Neural crest cell (in vitro differentiated cells): ENCODE measurements at regions not wholly inside any gene's neighbourhood (a gene's known extent, or its start where the extent isn't known, plus 50 kb on each side); places are given as distances from the start of the nearest gene placed in this dataset.
"Not testable (repeated sequence)": the region's sequence is repeated elsewhere in the genome, so short reads cannot be mapped to it uniquely, and the experiment has no call there.

Source experiments
- DNase-seq: peaks from one replicate; pipeline ENCODE4 v3.0.0; 2021; ENCODE audit warnings: low read depth, mixed read lengths, low spot score
- H3K27ac Mint-ChIP-seq: one replicate; pipeline ENCODE4 v1.8.0; 2021; ENCODE audit warnings: mild to moderate bottlenecking, mixed read lengths; ENCODE audit not compliant: unreplicated experiment
- H3K27me3 Mint-ChIP-seq: 2 replicates; pipeline ENCODE4 v1.8.0; 2021; ENCODE audit warnings: low read depth, mild to moderate bottlenecking, mixed read lengths
- H3K36me3 Mint-ChIP-seq: 2 replicates; pipeline ENCODE4 v1.8.0; 2021; ENCODE audit warnings: low read depth, mild to moderate bottlenecking, mixed read lengths
- H3K4me1 Mint-ChIP-seq: 2 replicates; pipeline ENCODE4 v1.8.0; 2021; ENCODE audit warnings: mixed read lengths
- H3K4me3 Mint-ChIP-seq: one replicate; pipeline ENCODE4 v1.8.0; 2021; ENCODE audit warnings: mild to moderate bottlenecking, mixed read lengths
- H3K9me3 Mint-ChIP-seq: 2 replicates; pipeline ENCODE4 v1.8.0; 2021; ENCODE audit warnings: mixed read lengths
- TF ChIP-seq, protein P1 (sequence below): fragments of 200-600 bp; sonication (generic); conservative IDR thresholded peaks from 2 replicates; pipeline ENCODE4 v1.5.0; 2021; ENCODE audit warnings: antibody characterized with exemption, mild to moderate bottlenecking

DNA sequence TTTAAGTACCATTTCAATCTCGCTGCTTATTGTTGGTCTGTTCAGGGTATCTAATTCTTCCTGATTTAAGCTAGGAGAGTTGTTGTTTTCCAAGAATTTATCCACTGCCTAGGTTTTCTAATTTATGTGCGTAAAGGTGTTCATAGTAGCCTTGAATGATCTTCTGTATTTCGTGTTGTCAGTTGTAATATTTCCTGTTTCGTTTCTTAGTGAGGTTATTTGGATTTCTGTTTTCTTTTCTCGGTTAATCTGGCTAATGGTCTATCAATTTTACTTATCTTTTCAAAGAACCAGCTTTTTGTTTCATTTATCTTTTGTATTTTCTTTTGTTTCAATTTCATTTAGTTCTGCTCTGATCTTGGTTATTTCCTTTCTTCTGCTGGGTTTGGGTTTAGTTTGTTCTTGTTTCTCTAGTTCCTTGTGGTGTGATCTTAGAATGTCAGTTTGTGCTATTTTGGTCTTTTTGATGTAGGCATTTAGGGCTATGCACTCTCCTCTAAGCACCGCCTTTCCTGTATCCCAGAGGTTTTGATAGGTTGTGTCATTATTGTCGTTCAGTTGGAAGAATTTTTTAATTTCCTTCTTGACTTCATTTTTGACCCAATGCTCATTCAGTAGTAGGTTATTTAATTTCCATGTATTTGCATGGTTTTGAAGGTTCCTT, 92.5 kb upstream of the CSRP2 start:
- not testable (repeated sequence) for DNase-seq, H3K27ac Mint-ChIP-seq, H3K9me3 Mint-ChIP-seq, H3K27me3 Mint-ChIP-seq, H3K36me3 Mint-ChIP-seq, H3K4me3 Mint-ChIP-seq, H3K4me1 Mint-ChIP-seq

DNA sequence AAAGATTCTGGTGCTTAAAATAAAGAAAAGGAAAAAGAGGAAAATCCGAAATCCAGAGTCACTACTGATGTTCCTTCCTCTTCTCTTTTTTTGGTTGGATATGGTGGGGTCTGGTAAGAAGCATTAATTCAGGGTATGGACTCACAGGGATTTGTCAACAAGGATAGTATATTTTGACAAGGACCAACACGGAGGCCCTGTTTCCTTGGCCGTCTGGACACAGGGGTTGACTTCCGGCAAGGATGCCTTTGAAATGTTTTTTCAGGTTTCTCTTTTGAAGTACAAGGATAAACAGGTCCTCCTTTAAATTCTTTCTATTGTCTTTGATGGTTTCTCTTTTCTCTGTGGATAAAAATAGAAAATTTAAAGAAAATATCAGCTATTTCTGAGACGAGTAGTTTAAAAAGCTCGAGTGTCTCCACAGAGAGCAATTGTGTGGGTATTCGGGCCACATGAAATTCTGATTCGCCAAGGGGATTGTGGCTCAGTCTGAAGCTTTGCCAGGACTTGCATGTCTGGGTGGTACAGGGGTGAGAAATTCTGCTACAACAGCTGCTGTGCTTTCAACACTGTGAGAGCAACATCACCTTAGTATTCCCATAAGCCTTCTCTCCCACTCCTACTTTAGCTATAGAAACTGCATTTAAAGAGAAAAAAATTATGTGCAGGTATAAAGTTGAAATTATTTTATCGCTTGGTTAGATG, 88.5 kb upstream of the CSRP2 start:
- no peak overlapping the region for H3K4me3 Mint-ChIP-seq
- no peaks in the 10 kb centered on the region for H3K27me3 Mint-ChIP-seq
- no peaks in the 10 kb centered on the region for H3K36me3 Mint-ChIP-seq
- no peak for DNase-seq
- no peak overlapping the region for H3K27ac Mint-ChIP-seq
- no peaks in the 10 kb centered on the region for H3K4me1 Mint-ChIP-seq
- TF ChIP-seq, protein P1, sequence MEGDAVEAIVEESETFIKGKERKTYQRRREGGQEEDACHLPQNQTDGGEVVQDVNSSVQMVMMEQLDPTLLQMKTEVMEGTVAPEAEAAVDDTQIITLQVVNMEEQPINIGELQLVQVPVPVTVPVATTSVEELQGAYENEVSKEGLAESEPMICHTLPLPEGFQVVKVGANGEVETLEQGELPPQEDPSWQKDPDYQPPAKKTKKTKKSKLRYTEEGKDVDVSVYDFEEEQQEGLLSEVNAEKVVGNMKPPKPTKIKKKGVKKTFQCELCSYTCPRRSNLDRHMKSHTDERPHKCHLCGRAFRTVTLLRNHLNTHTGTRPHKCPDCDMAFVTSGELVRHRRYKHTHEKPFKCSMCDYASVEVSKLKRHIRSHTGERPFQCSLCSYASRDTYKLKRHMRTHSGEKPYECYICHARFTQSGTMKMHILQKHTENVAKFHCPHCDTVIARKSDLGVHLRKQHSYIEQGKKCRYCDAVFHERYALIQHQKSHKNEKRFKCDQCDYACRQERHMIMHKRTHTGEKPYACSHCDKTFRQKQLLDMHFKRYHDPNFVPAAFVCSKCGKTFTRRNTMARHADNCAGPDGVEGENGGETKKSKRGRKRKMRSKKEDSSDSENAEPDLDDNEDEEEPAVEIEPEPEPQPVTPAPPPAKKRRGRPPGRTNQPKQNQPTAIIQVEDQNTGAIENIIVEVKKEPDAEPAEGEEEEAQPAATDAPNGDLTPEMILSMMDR: no peak
- peaks cover 6% of the 10 kb centered on the region for H3K9me3 Mint-ChIP-seq

DNA sequence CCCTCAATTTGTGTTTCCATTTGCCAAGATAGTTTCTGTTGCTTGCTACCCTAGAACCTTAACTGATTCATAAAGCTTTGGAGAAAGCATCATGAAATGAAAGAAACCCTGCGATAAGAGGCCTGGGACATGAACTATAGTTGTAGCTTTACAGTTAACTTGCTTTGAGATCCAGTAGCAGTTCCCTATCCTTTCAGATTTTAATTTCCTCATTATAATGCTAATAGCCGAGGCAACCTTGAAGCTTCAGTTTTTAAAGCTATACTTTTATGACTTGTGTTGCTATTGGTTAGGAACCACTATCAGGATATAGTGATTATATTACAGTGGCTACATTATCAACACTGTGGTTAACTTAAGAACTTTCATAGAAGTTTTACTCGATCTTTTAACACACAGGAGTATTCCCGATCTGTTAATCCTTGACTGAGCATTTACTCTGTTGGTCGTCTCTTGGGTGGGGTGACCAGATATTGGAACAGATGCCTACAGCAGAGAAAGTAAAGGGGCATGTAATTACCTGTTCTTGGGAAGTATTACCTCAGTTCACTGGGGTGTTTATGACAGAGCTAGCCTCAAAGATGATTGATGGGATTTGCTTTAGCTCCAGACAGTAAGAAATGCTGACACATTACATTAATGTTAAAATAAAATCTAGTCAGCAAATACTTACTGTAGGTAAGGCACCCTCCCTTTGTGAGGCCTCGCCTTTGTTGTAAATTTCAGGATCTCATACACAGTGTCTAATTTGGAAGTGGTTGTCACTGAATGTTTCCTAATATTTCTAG, 86.2 kb upstream of the CSRP2 start:
- Mint-ChIP-seq H3K9me3 (peaks cover 6% of the 10 kb centered on the region), H3K27ac (no peak overlapping the region), H3K36me3 (no peaks in the 10 kb centered on the region), H3K4me3 (no peak overlapping the region), H3K4me1 (no peaks in the 10 kb centered on the region), H3K27me3 (no peaks in the 10 kb centered on the region)
- DNase-seq: no peak
- TF ChIP-seq, protein P1: no peak

DNA sequence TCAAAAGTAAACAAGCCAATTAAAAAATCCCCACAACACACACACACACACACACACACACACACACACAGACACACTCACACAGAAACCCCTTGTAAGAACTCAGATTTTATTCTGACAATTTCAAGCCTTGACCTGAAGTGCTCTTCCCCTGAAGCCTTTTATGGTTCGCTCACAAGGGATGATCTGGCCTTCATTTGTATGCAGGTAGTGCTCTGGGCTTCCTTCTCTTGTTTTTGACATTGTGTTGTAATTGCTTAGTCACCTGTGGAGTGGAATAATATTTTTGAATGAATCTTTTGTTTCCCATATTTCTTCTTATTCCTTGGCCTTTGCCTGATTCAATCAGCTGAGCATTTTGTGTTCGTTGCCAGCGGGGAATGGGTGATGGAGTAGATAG, 83.3 kb upstream of the CSRP2 start:
- TF ChIP-seq, protein P1: no peak
- Mint-ChIP-seq H3K36me3 (no peaks in the 10 kb centered on the region), H3K27ac (peak overlapping the region; percentile 2), H3K9me3 (no peaks in the 10 kb centered on the region), H3K4me1 (no peaks in the 10 kb centered on the region), H3K4me3 (no peak overlapping the region), H3K27me3 (no peaks in the 10 kb centered on the region)
- no peak for DNase-seq

DNA sequence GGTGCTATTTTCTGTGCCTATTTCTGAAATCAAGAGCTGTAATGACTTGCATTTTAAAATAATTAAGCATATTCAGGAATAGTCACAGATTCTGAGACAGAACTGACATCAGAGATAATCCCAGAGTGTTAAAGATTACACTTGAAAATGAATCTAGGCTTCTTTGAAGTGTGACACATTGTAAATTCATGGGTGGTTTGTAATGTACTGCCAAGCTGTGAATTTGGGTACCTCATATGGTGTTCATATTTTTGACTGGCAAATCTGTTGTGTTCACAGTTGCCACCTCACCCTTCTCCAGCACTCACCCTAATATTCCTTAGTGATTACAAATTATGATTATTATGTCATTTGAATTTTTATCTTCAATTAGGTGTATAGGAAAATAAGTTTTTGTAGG, 78.5 kb upstream of the CSRP2 start:
- Mint-ChIP-seq H3K27me3 (no peaks in the 10 kb centered on the region), H3K27ac (no peak overlapping the region)

More for the DNA sequence above, 78.5 kb upstream of the CSRP2 start:
- Mint-ChIP-seq H3K4me3 (no peak overlapping the region), H3K4me1 (no peaks in the 10 kb centered on the region), H3K9me3 (no peaks in the 10 kb centered on the region), H3K36me3 (no peaks in the 10 kb centered on the region)
- no peak for DNase-seq
- TF ChIP-seq, protein P1: no peak
